ENCODE measurements at regions not wholly inside any gene's neighbourhood (a gene's known extent, or its start where the extent isn't known, plus 50 kb on each side); places are given as distances from the start of the nearest gene placed in this dataset.

GRCh38 chr15:58342508-58342907, 89.3 kb upstream of the LIPC start:
- Histone ChIP-seq H3K27me3 (ENCODE audit: control insufficient read depth, insufficient read depth, low read length) (no peaks in the 10 kb centered on the region), H3K36me3 (ENCODE audit: control insufficient read depth, insufficient read depth, low read length) (no peaks in the 10 kb centered on the region), H3K27ac (ENCODE audit: low read length) (no peak overlapping the region), H3K9me3 (ENCODE audit: control insufficient read depth, insufficient read depth, low read length) (no peaks in the 10 kb centered on the region), H3K4me1 (ENCODE audit: control insufficient read depth, insufficient read depth, low read length) (no peaks in the 10 kb centered on the region), H3K4me3 (ENCODE audit: low read length) (no peak overlapping the region)
- WGBS (ENCODE audit: insufficient coverage, insufficient read length) = no CpG with 5 or more reads among the region's 6 CpGs
- DNase-seq (ENCODE audit: low read depth, low spot score) = no peak

GRCh38 chr15:58344213-58345070, 87.3 kb upstream of the LIPC start:
- WGBS (ENCODE audit: insufficient coverage, insufficient read length) = no CpG with 5 or more reads among the region's 5 CpGs
- Histone ChIP-seq H3K27ac (ENCODE audit: low read length) (no peak overlapping the region), H3K4me1 (ENCODE audit: control insufficient read depth, insufficient read depth, low read length) (no peaks in the 10 kb centered on the region), H3K36me3 (ENCODE audit: control insufficient read depth, insufficient read depth, low read length) (no peaks in the 10 kb centered on the region), H3K4me3 (ENCODE audit: low read length) (no peak overlapping the region), H3K9me3 (ENCODE audit: control insufficient read depth, insufficient read depth, low read length) (no peaks in the 10 kb centered on the region), H3K27me3 (ENCODE audit: control insufficient read depth, insufficient read depth, low read length) (no peaks in the 10 kb centered on the region)
- no peak for DNase-seq (ENCODE audit: low read depth, low spot score)

- DNase-seq (ENCODE audit: low read depth, low spot score) = no peak
- Histone ChIP-seq H3K27ac (ENCODE audit: low read length) (no peak overlapping the region), H3K4me3 (ENCODE audit: low read length) (no peak overlapping the region), H3K9me3 (ENCODE audit: control insufficient read depth, insufficient read depth, low read length) (no peaks in the 10 kb centered on the region), H3K36me3 (ENCODE audit: control insufficient read depth, insufficient read depth, low read length) (no peaks in the 10 kb centered on the region), H3K27me3 (ENCODE audit: control insufficient read depth, insufficient read depth, low read length) (no peaks in the 10 kb centered on the region), H3K4me1 (ENCODE audit: control insufficient read depth, insufficient read depth, low read length) (no peaks in the 10 kb centered on the region)
- WGBS (ENCODE audit: insufficient coverage, insufficient read length) = no CpG with 5 or more reads among the region's 3 CpGs
Observed at GRCh38 chr15:58346361-58346760, 85.4 kb upstream of the LIPC start.

- no peak for DNase-seq (ENCODE audit: low read depth, low spot score)
- Histone ChIP-seq H3K4me1 (ENCODE audit: control insufficient read depth, insufficient read depth, low read length) (no peaks in the 10 kb centered on the region), H3K9me3 (ENCODE audit: control insufficient read depth, insufficient read depth, low read length) (no peaks in the 10 kb centered on the region), H3K27me3 (ENCODE audit: control insufficient read depth, insufficient read depth, low read length) (no peaks in the 10 kb centered on the region), H3K27ac (ENCODE audit: low read length) (no peak overlapping the region), H3K4me3 (ENCODE audit: low read length) (no peak overlapping the region), H3K36me3 (ENCODE audit: control insufficient read depth, insufficient read depth, low read length) (no peaks in the 10 kb centered on the region)
- whole genome bisulfite sequencing (ENCODE audit: insufficient coverage, insufficient read length) = no CpG with 5 or more reads among the region's 1 CpG
Observed at GRCh38 chr15:58348095-58348812, 83.5 kb upstream of the LIPC start.

DNA sequence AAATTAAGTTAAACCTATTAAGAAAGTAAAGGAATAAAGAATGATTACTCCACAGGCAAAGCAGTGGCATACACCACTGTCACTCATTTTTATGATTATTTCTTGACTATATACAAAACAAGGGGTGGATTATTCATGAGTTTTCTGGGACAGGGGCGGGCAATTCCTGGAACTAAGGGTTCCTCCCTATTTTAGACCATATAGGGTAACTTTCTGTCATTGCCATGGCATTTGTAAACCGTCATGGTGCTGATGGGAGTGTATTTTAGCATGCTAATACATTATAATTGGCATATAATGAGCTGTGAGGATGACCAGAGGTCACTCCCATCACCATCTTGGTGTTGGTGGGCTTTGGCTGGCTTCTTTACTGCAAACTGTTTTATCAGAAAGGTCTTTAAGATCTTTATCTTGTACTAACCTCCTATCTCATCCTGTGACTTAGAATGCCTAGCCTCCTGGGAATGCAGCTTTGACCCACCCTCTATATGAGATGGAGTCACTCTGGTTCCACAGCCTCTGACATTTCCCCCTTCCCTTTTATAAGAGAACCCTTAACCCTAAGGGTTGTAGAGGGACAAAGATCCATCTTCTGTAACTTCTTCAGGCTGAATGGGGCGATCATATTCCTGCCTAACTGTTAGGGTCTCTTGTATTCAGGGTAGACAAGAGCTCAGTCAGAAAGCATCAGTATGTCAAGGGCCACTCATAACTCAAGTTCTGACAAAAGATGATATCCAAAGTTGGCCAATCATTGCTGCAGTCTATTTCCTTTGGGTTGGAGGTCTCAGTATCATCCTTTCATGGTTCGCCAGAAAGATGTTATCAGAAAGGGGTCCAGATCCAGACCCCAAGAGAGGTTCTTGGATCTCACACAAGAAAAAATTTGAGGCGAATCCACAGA, 79.5 kb upstream of the LIPC start:
- no CpG with 5 or more reads among the region's 5 CpGs for WGBS (ENCODE audit: insufficient coverage, insufficient read length)
- Histone ChIP-seq H3K9me3 (ENCODE audit: control insufficient read depth, insufficient read depth, low read length) (no peaks in the 10 kb centered on the region), H3K27ac (ENCODE audit: low read length) (no peak overlapping the region), H3K27me3 (ENCODE audit: control insufficient read depth, insufficient read depth, low read length) (no peaks in the 10 kb centered on the region), H3K4me3 (ENCODE audit: low read length) (no peak overlapping the region), H3K4me1 (ENCODE audit: control insufficient read depth, insufficient read depth, low read length) (no peaks in the 10 kb centered on the region), H3K36me3 (ENCODE audit: control insufficient read depth, insufficient read depth, low read length) (no peaks in the 10 kb centered on the region)
- no peak for DNase-seq (ENCODE audit: low read depth, low spot score)

DNA sequence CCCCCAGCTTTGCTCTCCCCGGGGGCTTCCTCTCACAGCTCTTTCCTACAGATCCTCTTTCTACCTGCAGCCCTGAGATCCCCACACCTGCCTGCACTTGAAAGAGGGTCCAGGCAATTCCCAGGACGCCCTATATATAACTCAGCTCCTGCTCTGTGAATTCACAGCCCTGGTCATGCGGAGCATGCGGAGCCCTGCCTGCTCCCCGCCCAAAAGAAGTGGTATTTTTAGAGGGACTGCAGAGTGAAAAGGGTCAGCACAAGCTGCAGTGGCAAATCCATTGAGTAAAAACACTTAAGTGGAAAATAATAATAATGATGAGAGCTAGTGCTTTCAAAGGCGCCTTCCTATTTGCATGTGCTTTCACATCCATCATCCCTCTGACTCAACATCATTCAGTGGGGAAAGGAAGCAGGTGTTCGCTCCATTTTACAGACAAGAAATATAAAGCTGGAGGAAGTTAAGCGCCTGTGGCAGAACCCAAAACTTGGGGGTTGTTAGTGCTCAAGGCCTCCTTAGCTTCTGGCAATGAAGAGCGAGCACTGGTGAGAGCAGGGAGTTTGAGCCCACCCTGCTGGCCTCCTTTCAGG, 76.3 kb upstream of the LIPC start:
- Histone ChIP-seq H3K36me3 (ENCODE audit: control insufficient read depth, insufficient read depth, low read length) (no peaks in the 10 kb centered on the region), H3K4me3 (ENCODE audit: low read length) (no peak overlapping the region), H3K9me3 (ENCODE audit: control insufficient read depth, insufficient read depth, low read length) (no peaks in the 10 kb centered on the region), H3K4me1 (ENCODE audit: control insufficient read depth, insufficient read depth, low read length) (peaks cover 2% of the 10 kb centered on the region; the same call in 1 of the 2 replicates), H3K27ac (ENCODE audit: low read length) (no peak overlapping the region), H3K27me3 (ENCODE audit: control insufficient read depth, insufficient read depth, low read length) (no peaks in the 10 kb centered on the region)
- no CpG with 5 or more reads among the region's 9 CpGs for WGBS (ENCODE audit: insufficient coverage, insufficient read length)
- no peak for DNase-seq (ENCODE audit: low read depth, low spot score)

DNA sequence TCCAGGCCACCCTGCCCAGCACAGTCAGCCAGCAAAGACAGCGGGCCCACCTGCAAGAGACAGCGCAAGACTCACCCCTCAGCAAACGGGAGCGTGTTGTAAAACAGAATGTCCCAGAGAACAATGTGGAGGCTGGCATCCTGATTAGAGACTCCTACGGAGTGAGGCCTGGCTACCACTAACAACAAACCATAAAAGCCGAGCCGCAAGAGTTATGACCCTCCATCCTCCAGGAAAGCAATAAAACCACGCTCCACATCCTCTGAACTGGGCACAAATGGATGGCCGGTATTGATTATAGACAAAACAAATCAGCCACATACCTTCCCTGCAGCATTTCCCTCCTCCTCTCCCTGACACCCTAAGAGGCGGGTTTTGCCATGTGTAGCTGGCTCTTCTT, 75.8 kb upstream of the LIPC start:
- Histone ChIP-seq H3K27me3 (ENCODE audit: control insufficient read depth, insufficient read depth, low read length) (no peaks in the 10 kb centered on the region), H3K27ac (ENCODE audit: low read length) (no peak overlapping the region), H3K4me3 (ENCODE audit: low read length) (no peak overlapping the region), H3K9me3 (ENCODE audit: control insufficient read depth, insufficient read depth, low read length) (no peaks in the 10 kb centered on the region), H3K4me1 (ENCODE audit: control insufficient read depth, insufficient read depth, low read length) (peaks cover 2% of the 10 kb centered on the region; the same call in 1 of the 2 replicates), H3K36me3 (ENCODE audit: control insufficient read depth, insufficient read depth, low read length) (no peaks in the 10 kb centered on the region)
- whole genome bisulfite sequencing (ENCODE audit: insufficient coverage, insufficient read length) = no CpG with 5 or more reads among the region's 10 CpGs
- DNase-seq (ENCODE audit: low read depth, low spot score) = no peak

GRCh38 chr15:58357529-58358476, 74.0 kb upstream of the LIPC start:
- Histone ChIP-seq H3K4me3 (ENCODE audit: low read length) (no peak overlapping the region), H3K4me1 (ENCODE audit: control insufficient read depth, insufficient read depth, low read length) (peaks cover 3% of the 10 kb centered on the region; the same call in 1 of the 2 replicates), H3K9me3 (ENCODE audit: control insufficient read depth, insufficient read depth, low read length) (no peaks in the 10 kb centered on the region), H3K27me3 (ENCODE audit: control insufficient read depth, insufficient read depth, low read length) (no peaks in the 10 kb centered on the region), H3K27ac (ENCODE audit: low read length) (no peak overlapping the region), H3K36me3 (ENCODE audit: control insufficient read depth, insufficient read depth, low read length) (no peaks in the 10 kb centered on the region)
- no peak for DNase-seq (ENCODE audit: low read depth, low spot score)
- WGBS (ENCODE audit: insufficient coverage, insufficient read length) = no CpG with 5 or more reads among the region's 9 CpGs

DNA sequence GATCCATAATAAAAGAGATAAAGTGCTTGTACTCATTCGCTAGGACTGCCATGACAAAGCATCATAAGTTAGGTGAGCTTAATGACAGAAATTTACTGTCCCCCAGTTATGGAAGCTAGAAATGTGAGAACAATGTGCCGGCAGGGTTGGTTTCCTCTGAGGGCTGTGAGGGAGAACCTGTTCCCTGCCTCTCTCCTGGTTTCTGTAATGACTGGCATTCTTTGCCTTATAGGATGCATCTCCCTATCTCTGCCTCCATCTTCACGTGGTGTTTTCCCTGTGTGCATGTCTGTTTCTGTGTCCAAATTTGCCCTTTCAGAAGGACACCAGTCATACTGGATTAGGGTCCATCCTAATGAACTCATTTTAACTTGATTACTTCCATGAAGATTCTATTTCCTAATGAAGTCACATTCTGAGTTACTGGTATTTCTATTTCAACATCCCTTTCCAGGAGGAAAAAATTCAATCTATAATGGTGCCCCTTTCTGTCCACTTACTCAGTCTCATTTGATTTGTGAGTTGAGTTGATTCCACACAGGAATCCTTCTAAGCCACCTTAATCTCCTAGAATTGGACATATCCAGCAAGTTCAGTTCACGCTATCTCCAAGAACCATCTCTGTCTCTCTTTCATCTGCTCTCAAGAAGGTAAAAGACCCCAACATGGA, 71.2 kb upstream of the LIPC start:
- no CpG with 5 or more reads among the region's 4 CpGs for WGBS (ENCODE audit: insufficient coverage, insufficient read length)
- Histone ChIP-seq H3K36me3 (ENCODE audit: control insufficient read depth, insufficient read depth, low read length) (no peaks in the 10 kb centered on the region), H3K27ac (ENCODE audit: low read length) (no peak overlapping the region), H3K27me3 (ENCODE audit: control insufficient read depth, insufficient read depth, low read length) (no peaks in the 10 kb centered on the region), H3K4me1 (ENCODE audit: control insufficient read depth, insufficient read depth, low read length) (peaks cover 3% of the 10 kb centered on the region; the same call in 1 of the 2 replicates), H3K4me3 (ENCODE audit: low read length) (no peak overlapping the region), H3K9me3 (ENCODE audit: control insufficient read depth, insufficient read depth, low read length) (no peaks in the 10 kb centered on the region)
- no peak for DNase-seq (ENCODE audit: low read depth, low spot score)
